ENCODE measurements at regions not wholly inside any gene's neighbourhood (a gene's known extent, or its start where the extent isn't known, plus 50 kb on each side); places are given as distances from the start of the nearest gene placed in this dataset.

GRCh38 chr10:33556620-33557019, 222.2 kb upstream of the NRP1 start:
- TF ChIP-seq, protein P1, sequence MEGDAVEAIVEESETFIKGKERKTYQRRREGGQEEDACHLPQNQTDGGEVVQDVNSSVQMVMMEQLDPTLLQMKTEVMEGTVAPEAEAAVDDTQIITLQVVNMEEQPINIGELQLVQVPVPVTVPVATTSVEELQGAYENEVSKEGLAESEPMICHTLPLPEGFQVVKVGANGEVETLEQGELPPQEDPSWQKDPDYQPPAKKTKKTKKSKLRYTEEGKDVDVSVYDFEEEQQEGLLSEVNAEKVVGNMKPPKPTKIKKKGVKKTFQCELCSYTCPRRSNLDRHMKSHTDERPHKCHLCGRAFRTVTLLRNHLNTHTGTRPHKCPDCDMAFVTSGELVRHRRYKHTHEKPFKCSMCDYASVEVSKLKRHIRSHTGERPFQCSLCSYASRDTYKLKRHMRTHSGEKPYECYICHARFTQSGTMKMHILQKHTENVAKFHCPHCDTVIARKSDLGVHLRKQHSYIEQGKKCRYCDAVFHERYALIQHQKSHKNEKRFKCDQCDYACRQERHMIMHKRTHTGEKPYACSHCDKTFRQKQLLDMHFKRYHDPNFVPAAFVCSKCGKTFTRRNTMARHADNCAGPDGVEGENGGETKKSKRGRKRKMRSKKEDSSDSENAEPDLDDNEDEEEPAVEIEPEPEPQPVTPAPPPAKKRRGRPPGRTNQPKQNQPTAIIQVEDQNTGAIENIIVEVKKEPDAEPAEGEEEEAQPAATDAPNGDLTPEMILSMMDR (IDR thresholded peaks at IDR 0.05; ENCODE audit: insufficient read depth, low read length): no peak
- no peak for TF ChIP-seq REST (IDR thresholded peaks at IDR 0.05; ENCODE audit: insufficient replicate concordance, low read depth)
- no peak for TF ChIP-seq SPI1 (IDR thresholded peaks at IDR 0.05; ENCODE audit: borderline replicate concordance, low read depth)

Measured in HL-60 (cell line).